Fibroblast of the aortic adventitia (primary cell): ENCODE measurements at regions not wholly inside any gene's neighbourhood (a gene's known extent, or its start where the extent isn't known, plus 50 kb on each side); places are given as distances from the start of the nearest gene placed in this dataset.
A peak's percentile ranks its signal among the peaks of the same experiment; 100 is the strongest.
"Not testable (repeated sequence)": the region's sequence is repeated elsewhere in the genome, so short reads cannot be mapped to it uniquely, and the experiment has no call there.

Source experiments
- DNase-seq: peaks from one replicate; pipeline ENCODE4 v3.0.0-alpha.2; 2010; ENCODE audit warnings: low read depth
- H3K4me3 ChIP-seq: 2 replicates; pipeline ENCODE4 v1.5.1; 2011; ENCODE audit warnings: low read depth, mild to moderate bottlenecking, control low read depth, low read length, moderate library complexity
- CTCF ChIP-seq: IDR thresholded peaks from 2 replicates; pipeline ENCODE4 v1.5.1; 2011; ENCODE audit warnings: mild to moderate bottlenecking, low read length, control low read depth, inconsistent platforms; ENCODE audit not compliant: insufficient read depth

GRCh38 chr9:81069923-81070322 lies 619.4 kb downstream of the TLE1 start:
- TF ChIP-seq CTCF, result no peak

GRCh38 chr9:81069038-81069795 lies 620.1 kb downstream of the TLE1 start:
- no peak for TF ChIP-seq CTCF
- DNase-seq, result no peak
- H3K4me3 ChIP-seq, result no peak overlapping the region

More at GRCh38 chr9:81069923-81070322, 619.4 kb downstream of the TLE1 start:
- peak; percentile 56 for DNase-seq
- no peak overlapping the region for H3K4me3 ChIP-seq

- DNase-seq, H3K4me3 ChIP-seq: not testable (repeated sequence)
Observed at GRCh38 chr9:81062995-81063394, 626.4 kb downstream of the TLE1 start.

- H3K4me3 ChIP-seq, result no peak overlapping the region
- no peak for TF ChIP-seq CTCF
- no peak for DNase-seq
Observed at GRCh38 chr9:81058782-81059181, 630.6 kb downstream of the TLE1 start.

- no peak overlapping the region for H3K4me3 ChIP-seq
- peak; percentile 22 for DNase-seq
- no peak for TF ChIP-seq CTCF
Observed at GRCh38 chr9:81053298-81054025, 635.9 kb downstream of the TLE1 start.

- DNase-seq, result peak; percentile 10
- no peak overlapping the region for H3K4me3 ChIP-seq
- TF ChIP-seq CTCF, result no peak
Observed at GRCh38 chr9:81052846-81053245, 636.5 kb downstream of the TLE1 start.

GRCh38 chr9:81047280-81047679 lies 642.1 kb downstream of the TLE1 start:
- H3K4me3 ChIP-seq, result no peak overlapping the region
- DNase-seq, result no peak
- TF ChIP-seq CTCF, result no peak
